Activated naive CD4-positive, alpha-beta T cell treated with anti-CD3 and anti-CD28 coated beads, Interleukin-2, amount 50 U/mL, for 24 hours (primary cell): ENCODE measurements at regions not wholly inside any gene's neighbourhood (a gene's known extent, or its start where the extent isn't known, plus 50 kb on each side); places are given as distances from the start of the nearest gene placed in this dataset.
"Not testable (repeated sequence)": the region's sequence is repeated elsewhere in the genome, so short reads cannot be mapped to it uniquely, and the experiment has no call there.

Experiments used
- H3K27ac Mint-ChIP-seq: one replicate; pipeline ENCODE4 v1.8.0; 2021; ENCODE audit warnings: mild to moderate bottlenecking, mixed read lengths
- H3K27me3 Mint-ChIP-seq: one replicate; pipeline ENCODE4 v1.8.0; 2021; ENCODE audit warnings: mixed read lengths
- H3K36me3 Mint-ChIP-seq: one replicate; pipeline ENCODE4 v1.8.0; 2021; ENCODE audit warnings: mixed read lengths
- H3K4me1 Mint-ChIP-seq: one replicate; pipeline ENCODE4 v1.8.0; 2021; ENCODE audit warnings: mixed read lengths
- H3K4me3 Mint-ChIP-seq: one replicate; pipeline ENCODE4 v1.8.0; 2021; ENCODE audit warnings: mild to moderate bottlenecking, mixed read lengths
- H3K9me3 Mint-ChIP-seq: one replicate; pipeline ENCODE4 v1.8.0; 2021; ENCODE audit warnings: mixed read lengths

DNA sequence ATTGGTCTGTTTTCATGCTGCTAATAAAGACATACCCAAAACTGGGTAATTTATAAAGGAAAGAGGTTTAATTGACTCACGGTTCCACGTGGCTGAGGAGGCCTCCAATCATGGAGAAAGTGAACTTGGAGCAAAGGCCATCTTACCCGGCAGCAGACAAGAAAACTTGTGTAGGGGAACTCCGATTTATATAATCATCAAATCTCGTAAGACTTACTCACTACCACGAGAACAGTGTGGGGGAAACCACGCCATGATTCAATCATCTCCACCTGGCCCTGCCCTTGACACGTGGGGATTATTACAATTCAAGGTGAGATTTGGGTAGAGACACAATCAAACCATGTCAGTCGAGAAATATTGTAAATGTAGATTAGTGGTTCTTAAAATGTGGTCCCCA lies 76.2 kb upstream of the SRSF6 start:
- not testable (repeated sequence) for H3K4me3 Mint-ChIP-seq, H3K27ac Mint-ChIP-seq, H3K9me3 Mint-ChIP-seq, H3K36me3 Mint-ChIP-seq, H3K4me1 Mint-ChIP-seq
- H3K27me3 Mint-ChIP-seq: peaks cover 16% of the 10 kb centered on the region

DNA sequence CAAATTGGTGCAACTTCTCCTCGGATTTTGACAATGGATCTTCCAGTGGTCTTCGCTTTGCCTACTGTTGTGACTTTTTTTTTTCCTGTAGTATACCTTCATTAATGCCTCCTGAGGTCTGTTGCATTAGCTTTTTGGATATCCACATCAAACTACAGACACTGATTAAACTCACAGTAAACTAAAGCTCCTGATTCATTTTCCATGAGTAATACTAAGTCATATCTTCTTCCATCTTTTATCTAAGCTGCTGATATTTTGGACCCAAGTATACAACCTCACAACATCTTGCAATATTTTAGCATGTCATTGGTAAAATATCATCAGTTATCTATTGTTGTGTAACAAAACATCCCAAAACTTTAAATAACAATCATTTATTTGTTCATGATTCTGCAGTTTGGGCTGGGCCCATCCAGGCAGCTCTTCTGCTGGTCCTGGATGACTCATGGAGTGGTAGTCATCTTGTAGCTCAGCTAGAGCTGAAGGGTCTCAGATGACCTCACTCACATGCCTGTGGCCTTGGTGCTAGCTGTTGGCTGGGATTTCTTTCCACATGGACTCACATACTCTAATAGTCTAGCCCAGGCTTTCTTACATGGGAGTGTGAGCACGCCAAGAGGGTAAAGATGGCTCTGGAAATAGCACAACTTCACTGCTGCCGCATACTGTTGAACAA lies 78.3 kb upstream of the SRSF6 start:
- Mint-ChIP-seq H3K36me3 (no peaks in the 10 kb centered on the region), H3K27me3 (peaks cover 17% of the 10 kb centered on the region), H3K27ac (no peak overlapping the region), H3K9me3 (no peaks in the 10 kb centered on the region), H3K4me1 (no peaks in the 10 kb centered on the region), H3K4me3 (no peak overlapping the region)

DNA sequence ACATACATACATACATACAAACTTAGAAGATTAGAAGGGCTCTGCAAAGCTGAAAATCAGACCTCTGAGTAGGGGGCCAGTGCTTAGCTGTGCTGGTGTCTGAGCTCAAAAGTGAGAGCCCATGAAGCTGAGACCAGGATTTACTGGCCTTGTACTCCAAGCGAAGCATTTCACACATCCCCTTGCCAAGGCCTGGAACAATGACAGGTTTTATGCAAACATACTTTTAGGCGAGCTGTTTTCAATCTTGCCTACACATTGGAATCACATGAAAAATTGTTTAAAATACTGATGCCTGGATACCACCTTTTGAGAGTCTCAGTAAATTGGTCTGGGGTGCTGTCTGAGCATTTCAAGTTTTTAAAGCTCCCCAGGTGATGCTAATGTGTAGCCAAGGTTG lies 80.9 kb upstream of the SRSF6 start:
- Mint-ChIP-seq H3K27me3 (peaks cover 16% of the 10 kb centered on the region), H3K27ac (no peak overlapping the region), H3K4me3 (no peak overlapping the region), H3K4me1 (no peaks in the 10 kb centered on the region), H3K36me3 (no peaks in the 10 kb centered on the region), H3K9me3 (no peaks in the 10 kb centered on the region)

DNA sequence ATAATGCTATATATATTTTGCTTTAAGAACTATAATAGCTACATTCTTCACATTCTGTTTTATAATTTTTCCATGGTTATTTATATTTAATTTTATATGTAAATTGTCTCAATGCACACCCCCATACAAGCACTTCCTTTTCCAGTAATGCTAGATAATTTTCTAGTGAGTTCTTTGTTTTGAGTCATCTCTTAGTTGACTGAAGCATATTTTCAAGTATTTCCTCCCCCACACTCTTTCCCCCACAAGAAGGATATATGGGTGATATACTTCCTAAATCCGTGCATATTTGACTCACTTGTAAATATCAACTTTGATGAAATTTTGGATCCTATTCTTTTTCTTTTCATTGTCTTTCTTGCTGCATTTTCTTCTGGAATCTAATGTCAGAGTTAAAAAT lies 82.1 kb upstream of the SRSF6 start:
- Mint-ChIP-seq H3K27ac (no peak overlapping the region), H3K36me3 (no peaks in the 10 kb centered on the region), H3K27me3 (peaks cover 16% of the 10 kb centered on the region), H3K9me3 (no peaks in the 10 kb centered on the region), H3K4me1 (no peaks in the 10 kb centered on the region), H3K4me3 (no peak overlapping the region)

DNA sequence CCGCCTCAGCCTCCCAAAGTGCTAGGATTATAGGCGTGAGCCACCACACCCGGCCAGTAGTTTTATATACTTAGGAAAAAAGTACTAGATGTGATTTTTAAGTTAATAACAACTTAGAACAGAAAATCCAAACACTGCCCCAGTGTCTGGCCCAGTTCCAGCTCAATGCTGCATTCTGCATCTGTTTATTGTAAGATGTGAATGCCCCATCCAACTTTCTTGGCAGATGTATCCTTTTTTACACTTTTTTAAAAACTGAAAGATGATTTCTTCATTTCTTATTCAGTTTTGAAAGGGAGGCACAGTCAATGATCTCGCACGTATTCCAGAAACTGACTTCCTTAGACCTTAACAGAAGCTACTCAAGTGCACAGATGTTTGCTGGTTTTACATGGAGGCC lies 85.6 kb upstream of the SRSF6 start:
- Mint-ChIP-seq H3K27ac (no peak overlapping the region), H3K27me3 (peaks cover 7% of the 10 kb centered on the region), H3K36me3 (no peaks in the 10 kb centered on the region), H3K4me3 (no peak overlapping the region), H3K4me1 (no peaks in the 10 kb centered on the region), H3K9me3 (no peaks in the 10 kb centered on the region)

DNA sequence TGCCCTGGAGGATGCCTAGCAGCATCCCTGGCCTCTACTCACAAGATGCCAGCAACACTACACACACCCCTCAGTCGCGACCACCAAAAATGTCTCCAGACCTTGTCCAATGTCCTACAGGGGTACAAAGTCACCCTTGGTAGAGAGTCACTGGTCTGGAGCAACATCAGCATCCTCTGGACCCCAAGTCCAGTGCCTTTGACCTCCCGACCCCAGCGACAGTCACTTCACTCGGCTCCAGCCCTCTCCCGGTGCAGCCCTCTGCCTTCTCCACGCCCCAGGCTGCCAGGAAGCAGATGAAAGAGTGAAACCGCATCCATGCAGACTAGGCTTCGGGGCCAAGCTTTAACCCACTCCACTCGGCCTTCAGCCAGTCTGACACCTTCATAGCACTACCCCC lies 92.0 kb upstream of the SRSF6 start:
- Mint-ChIP-seq H3K36me3 (no peaks in the 10 kb centered on the region), H3K4me3 (no peak overlapping the region), H3K4me1 (no peaks in the 10 kb centered on the region), H3K27me3 (peaks cover 22% of the 10 kb centered on the region), H3K9me3 (no peaks in the 10 kb centered on the region), H3K27ac (no peak overlapping the region)

DNA sequence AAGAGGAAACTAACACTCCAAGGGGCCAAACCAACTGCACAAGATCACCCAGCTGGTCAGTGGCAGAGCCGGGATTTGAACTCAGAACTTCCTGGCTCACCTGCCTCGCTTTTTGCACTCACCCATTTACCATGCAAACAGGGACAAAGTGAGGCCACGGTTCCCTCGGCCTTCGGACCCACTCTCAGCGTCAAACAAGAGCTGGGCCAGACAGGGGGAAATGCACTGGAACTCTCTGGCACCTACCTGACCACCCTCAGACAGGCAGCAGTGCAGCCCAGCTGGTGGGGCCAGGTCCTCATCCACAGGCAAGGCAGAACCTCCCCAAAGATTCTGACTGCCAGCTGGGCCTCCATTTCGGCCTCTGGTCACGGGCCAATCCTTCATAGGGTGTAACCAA lies 93.7 kb upstream of the SRSF6 start:
- H3K4me1 Mint-ChIP-seq: no peaks in the 10 kb centered on the region
- H3K27ac Mint-ChIP-seq: no peak overlapping the region
- no peak overlapping the region for H3K4me3 Mint-ChIP-seq
- peaks cover 22% of the 10 kb centered on the region for H3K27me3 Mint-ChIP-seq
- no peaks in the 10 kb centered on the region for H3K36me3 Mint-ChIP-seq
- H3K9me3 Mint-ChIP-seq: no peaks in the 10 kb centered on the region

DNA sequence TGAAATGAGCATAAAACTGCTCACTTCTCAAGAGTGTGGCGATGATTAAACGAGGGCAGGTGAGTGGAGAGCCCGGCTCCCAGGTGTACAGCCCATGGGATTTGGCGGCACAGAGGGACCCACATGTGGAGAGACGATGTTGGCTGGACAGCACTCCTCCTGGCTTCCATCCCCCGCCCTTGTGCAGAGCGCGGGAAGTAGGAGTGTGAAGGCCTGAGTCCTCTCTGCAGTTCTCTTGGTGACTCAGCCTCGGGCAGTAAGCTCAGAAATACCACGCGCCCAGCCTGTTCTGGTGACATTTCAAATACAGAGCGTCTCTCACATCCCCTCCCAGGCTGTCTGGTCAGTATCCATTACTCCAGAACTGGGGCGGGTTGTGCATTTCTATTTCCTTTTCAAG lies 94.2 kb upstream of the SRSF6 start:
- Mint-ChIP-seq H3K36me3 (no peaks in the 10 kb centered on the region), H3K9me3 (no peaks in the 10 kb centered on the region), H3K27me3 (peaks cover 21% of the 10 kb centered on the region)

DNA sequence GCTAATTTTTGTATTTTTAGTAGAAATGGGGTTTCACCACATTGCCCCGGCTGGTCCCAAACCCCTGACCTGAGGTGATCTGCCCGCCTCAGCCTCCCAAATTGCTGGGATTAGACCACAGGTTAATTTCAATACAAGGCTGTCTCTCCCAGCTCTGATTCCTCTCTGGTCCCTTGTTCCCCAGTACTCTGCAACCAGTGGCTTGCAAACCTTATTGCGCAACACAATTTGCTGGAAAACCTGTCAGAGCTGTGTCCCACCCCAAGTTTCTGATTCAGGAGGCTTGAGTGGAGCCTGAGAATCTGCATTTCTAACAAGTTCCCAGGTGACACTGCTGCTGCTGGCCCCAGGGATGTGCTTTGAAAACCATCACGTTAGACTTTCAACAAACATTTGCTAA lies 96.2 kb upstream of the SRSF6 start:
- Mint-ChIP-seq H3K4me1 (no peaks in the 10 kb centered on the region), H3K27me3 (peaks cover 17% of the 10 kb centered on the region), H3K36me3 (no peaks in the 10 kb centered on the region), H3K27ac (no peak overlapping the region), H3K4me3 (no peak overlapping the region), H3K9me3 (no peaks in the 10 kb centered on the region)

More for the DNA sequence above, 94.2 kb upstream of the SRSF6 start:
- Mint-ChIP-seq H3K27ac (no peak overlapping the region), H3K4me1 (no peaks in the 10 kb centered on the region), H3K4me3 (no peak overlapping the region)

DNA sequence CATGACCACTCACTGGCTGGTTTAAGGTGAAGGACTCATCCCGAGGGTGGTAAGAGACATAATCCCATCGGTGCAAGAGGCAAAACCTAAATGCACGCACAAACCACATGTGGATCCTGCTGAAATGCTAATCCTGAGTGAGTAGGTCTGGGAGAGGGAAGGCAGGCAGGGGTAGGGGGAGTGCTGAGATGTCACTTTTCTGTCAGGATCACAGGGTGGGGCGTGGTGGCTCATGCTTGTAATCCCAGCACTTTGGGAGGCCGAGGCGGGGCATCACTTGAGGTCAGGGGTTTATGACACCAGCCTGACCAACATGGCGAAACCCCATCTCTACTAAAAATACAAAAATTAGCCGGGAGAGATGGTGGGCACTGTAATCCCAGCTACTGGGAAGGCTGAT lies 97.7 kb upstream of the SRSF6 start:
- H3K4me1 Mint-ChIP-seq: no peaks in the 10 kb centered on the region
- H3K36me3 Mint-ChIP-seq: no peaks in the 10 kb centered on the region
- no peak overlapping the region for H3K4me3 Mint-ChIP-seq
- H3K27me3 Mint-ChIP-seq: peaks cover 7% of the 10 kb centered on the region
- H3K9me3 Mint-ChIP-seq: no peaks in the 10 kb centered on the region
- no peak overlapping the region for H3K27ac Mint-ChIP-seq

DNA sequence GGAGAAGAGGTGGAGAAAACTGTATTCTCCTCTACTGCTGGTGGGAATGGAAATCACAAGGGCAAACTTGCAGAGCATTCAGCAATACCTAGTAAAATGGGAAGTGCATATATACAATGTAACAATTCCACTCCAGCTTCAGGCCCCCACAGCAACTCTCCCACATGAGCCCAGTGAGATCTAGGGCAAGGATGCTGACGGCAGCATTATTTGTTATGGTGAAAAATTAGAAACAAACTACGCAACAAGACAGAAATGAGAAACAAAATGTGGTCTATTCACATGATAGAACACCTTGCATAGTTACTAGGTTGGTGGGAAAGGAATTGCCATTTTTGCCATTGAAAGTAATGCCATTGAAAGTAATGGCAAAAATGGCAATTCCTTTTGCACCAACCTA lies 98.9 kb upstream of the SRSF6 start:
- no peak overlapping the region for H3K27ac Mint-ChIP-seq

DNA sequence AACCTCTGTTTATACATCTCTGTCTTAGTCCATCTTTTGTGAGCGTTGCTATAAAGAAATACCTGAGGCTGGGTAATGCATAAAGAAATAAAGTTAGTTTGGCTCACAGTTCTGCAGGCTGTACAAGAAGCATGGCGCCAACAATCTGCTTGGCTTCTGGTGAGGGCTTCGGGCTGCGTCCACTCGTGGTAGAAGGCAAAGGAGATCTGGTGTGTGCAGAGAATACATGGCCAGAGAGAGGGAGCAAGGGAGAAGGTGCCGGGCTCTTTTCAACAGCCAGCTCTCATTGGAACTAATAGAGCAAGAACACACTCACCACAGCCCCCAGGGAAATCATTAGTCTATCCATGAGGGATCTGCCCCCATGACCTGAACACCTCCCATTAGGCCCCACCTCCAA lies 100.3 kb upstream of the SRSF6 start:
- H3K36me3 Mint-ChIP-seq: no peaks in the 10 kb centered on the region
- no peak overlapping the region for H3K4me3 Mint-ChIP-seq
- H3K27me3 Mint-ChIP-seq: peaks cover 7% of the 10 kb centered on the region
- H3K9me3 Mint-ChIP-seq: no peaks in the 10 kb centered on the region
- no peaks in the 10 kb centered on the region for H3K4me1 Mint-ChIP-seq
- H3K27ac Mint-ChIP-seq: no peak overlapping the region

More for the DNA sequence above, 98.9 kb upstream of the SRSF6 start:
- Mint-ChIP-seq H3K9me3 (no peaks in the 10 kb centered on the region), H3K4me1 (no peaks in the 10 kb centered on the region), H3K27me3 (peaks cover 4% of the 10 kb centered on the region), H3K36me3 (no peaks in the 10 kb centered on the region), H3K4me3 (no peak overlapping the region)

DNA sequence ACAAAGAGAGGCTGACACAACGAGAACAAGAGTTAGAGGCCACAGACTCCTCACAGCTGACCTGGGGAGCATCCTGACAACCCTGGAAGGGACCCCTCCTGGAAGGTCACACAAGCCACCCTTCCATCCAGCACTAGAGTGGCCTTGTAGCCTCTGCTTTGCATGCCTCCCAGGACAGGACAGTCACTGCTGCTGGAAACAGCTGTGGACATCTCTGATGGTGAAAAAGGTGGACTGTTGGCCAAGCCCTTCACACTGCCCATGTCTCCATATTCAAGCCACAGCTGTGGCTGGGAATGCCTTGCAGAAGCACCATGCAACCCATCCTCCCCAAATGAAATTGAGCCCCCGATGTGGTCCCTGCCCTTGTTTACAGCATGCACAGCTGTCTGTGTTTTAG lies 102.1 kb upstream of the SRSF6 start:
- no peaks in the 10 kb centered on the region for H3K4me1 Mint-ChIP-seq
- no peaks in the 10 kb centered on the region for H3K9me3 Mint-ChIP-seq
- H3K27me3 Mint-ChIP-seq: peaks cover 7% of the 10 kb centered on the region
- H3K27ac Mint-ChIP-seq: no peak overlapping the region
- no peaks in the 10 kb centered on the region for H3K36me3 Mint-ChIP-seq
- no peak overlapping the region for H3K4me3 Mint-ChIP-seq

DNA sequence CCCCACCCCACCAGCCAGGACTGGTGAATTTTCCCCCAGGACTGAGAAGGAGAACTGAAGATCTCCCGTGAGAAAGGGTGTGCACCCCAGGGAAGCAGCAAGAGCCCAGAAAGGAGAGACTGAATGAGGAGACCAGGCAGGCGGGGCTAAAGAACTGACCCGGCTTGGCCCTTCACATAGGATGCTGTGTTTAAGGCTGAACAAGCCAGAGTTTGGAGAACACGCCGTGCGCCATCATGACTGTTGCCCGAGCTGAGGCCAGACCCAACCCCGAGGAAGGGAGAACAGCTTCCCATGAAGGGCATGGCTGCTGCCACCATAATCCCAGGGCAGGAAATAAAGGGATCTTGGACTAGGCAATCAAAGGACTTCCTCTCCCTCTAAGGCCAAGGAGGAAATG lies 104.7 kb upstream of the SRSF6 start:
- H3K27ac Mint-ChIP-seq: no peak overlapping the region
- H3K9me3 Mint-ChIP-seq: no peaks in the 10 kb centered on the region
- H3K4me1 Mint-ChIP-seq: no peaks in the 10 kb centered on the region
- no peaks in the 10 kb centered on the region for H3K36me3 Mint-ChIP-seq
- peaks cover 13% of the 10 kb centered on the region for H3K27me3 Mint-ChIP-seq
- no peak overlapping the region for H3K4me3 Mint-ChIP-seq

DNA sequence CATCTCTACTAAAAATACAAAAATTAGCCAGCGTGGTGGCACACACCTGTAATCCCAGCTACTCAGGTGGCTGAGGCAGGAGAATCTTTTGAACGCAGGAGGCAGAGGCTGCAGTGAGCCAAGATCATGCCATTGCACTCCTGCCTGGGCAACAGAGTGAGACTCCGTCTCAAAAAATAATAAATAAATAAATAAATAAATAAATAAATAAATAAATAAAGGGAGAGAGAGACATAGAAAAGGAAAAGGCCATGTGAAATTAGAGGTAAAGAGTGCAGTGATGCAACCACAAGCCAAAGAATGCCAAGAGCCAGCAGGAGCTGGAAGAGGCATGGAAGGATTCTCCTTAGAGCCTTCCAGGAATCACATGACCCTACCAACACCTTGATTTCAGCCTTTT lies 107.0 kb upstream of the SRSF6 start:
- not testable (repeated sequence) for H3K4me1 Mint-ChIP-seq, H3K36me3 Mint-ChIP-seq, H3K4me3 Mint-ChIP-seq, H3K9me3 Mint-ChIP-seq, H3K27ac Mint-ChIP-seq
- peaks cover 16% of the 10 kb centered on the region for H3K27me3 Mint-ChIP-seq

DNA sequence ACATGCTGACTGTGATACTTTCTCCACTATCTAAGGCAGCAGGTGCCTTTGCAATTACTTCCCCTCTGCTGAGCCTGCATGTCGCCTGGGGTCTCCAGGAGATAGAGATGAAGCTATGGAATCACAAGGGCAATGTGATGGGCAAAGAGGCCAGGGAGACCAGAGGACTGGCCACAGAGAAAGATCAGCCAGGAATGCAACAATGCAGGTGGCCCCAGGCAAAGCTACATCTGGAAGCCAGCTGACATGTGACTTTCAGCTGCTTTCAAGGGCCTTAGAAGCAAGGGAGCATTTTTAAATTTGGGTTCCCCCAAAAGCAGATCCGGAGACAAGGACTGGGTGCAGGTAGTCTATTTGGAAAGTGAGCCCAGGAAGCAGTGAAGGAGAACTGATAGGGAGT lies 107.9 kb upstream of the SRSF6 start:
- Mint-ChIP-seq H3K36me3 (no peaks in the 10 kb centered on the region), H3K4me1 (no peaks in the 10 kb centered on the region), H3K27ac (no peak overlapping the region), H3K4me3 (no peak overlapping the region), H3K27me3 (peaks cover 18% of the 10 kb centered on the region), H3K9me3 (peaks cover 1% of the 10 kb centered on the region)

DNA sequence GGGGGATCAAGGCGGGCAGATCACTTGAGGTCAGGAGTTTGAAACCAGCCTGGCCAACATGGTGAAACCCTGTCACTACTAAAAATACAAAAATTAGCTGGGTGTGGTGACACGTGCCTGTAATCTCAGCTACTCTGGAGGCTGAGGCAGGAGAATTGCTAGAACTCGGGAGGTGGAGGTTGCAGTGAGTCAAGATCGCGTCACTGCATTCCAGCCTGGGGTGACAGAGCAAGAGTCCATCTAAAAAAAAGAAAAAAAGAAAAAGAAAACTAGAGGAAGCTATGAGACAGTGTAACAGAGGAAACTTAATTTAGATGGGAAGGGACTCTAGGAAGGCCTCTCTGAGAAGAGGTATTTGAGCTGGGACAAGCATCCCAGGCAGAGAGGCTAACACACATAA lies 109.9 kb upstream of the SRSF6 start:
- H3K27me3 Mint-ChIP-seq: peaks cover 18% of the 10 kb centered on the region
- not testable (repeated sequence) for H3K36me3 Mint-ChIP-seq, H3K9me3 Mint-ChIP-seq, H3K4me1 Mint-ChIP-seq, H3K4me3 Mint-ChIP-seq, H3K27ac Mint-ChIP-seq
